IPS DF 6.9 (cell line): ENCODE measurements at regions not wholly inside any gene's neighbourhood (a gene's known extent, or its start where the extent isn't known, plus 50 kb on each side); places are given as distances from the start of the nearest gene placed in this dataset.

ENCODE experiments used
- DNase-seq: peaks from one replicate; pipeline ENCODE4 v3.0.0-alpha.2; 2013; ENCODE audit warnings: low read depth, low spot score
- H3K27ac ChIP-seq: one replicate; pipeline ENCODE4 v1.5.1; 2013; ENCODE audit warnings: low read length, control low read depth
- H3K27me3 ChIP-seq: 2 replicates; pipeline ENCODE4 v1.6.1; 2013; ENCODE audit warnings: mild to moderate bottlenecking, low read length; ENCODE audit not compliant: control insufficient read depth, insufficient read depth
- H3K36me3 ChIP-seq: 2 replicates; pipeline ENCODE4 v1.6.1; 2013; ENCODE audit warnings: low read length; ENCODE audit not compliant: control insufficient read depth, insufficient read depth
- H3K4me1 ChIP-seq: 2 replicates; pipeline ENCODE4 v1.6.1; 2013; ENCODE audit warnings: low read length; ENCODE audit not compliant: control insufficient read depth, insufficient read depth
- H3K4me3 ChIP-seq: 2 replicates; pipeline ENCODE4 v1.5.1; 2013; ENCODE audit warnings: mild to moderate bottlenecking, low read length
- H3K9me3 ChIP-seq: 2 replicates; pipeline ENCODE4 v1.6.1; 2013; ENCODE audit warnings: low read length, inconsistent platforms; ENCODE audit not compliant: control insufficient read depth, insufficient read depth
- WGBS: extraction: QIAGEN DNeasy Blood & Tissue Kit; methylation state at CpG from one replicate; pipeline ENCODE4 v1.1.7; 2013; ENCODE audit warnings: mixed read lengths, missing lambda C conversion rate; ENCODE audit not compliant: insufficient read length, insufficient coverage; 5-methylcytosine and 5-hydroxymethylcytosine counted together

DNA sequence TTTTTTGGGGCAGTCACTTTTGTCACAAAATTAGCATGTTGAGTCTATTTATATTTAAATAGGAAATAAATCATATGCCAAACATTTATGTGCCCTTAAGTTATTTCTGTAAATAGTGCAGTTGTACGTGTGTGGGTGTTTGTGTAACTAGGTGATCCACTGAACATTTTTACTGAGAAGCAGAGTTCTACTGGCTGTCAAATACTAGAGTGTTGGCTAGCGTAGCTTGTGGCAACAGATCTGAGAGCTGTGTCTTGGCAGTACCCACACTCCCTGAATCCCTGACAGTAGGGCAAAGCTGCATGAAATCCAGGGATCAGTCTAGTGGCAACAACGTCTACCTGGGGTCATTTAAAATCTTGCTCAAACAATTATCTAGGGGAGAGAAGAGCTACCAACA is 273.1 kb upstream of the SLC8A1 start:
- DNase-seq, result no peak
- Histone ChIP-seq H3K4me1 (no peaks in the 10 kb centered on the region), H3K4me3 (no peak overlapping the region), H3K27me3 (no peaks in the 10 kb centered on the region), H3K9me3 (no peaks in the 10 kb centered on the region), H3K27ac (no peak overlapping the region), H3K36me3 (no peaks in the 10 kb centered on the region)
- no CpG with 5 or more reads among the region's 3 CpGs for WGBS

DNA sequence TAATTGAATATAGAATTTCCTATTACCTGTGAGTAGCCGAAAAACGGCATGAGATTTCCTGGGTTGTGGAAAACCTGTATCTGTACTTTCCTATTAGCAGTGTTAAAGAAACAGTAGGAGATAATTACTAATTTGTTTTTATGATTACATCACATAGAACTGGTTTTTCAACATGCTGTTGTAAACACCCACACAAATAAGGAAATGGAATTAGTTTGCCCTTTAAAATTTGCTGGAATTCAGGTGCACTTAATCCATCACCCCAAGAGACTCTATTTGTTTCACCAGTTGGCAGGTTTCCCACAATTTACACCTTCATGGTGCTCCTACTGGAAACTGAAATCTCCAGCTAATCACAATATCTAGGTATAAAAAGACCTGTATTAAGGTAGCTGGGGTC is 274.1 kb upstream of the SLC8A1 start:
- no CpG with 5 or more reads among the region's 2 CpGs for WGBS
- no peaks in the 10 kb centered on the region for H3K27me3 ChIP-seq
- no peaks in the 10 kb centered on the region for H3K36me3 ChIP-seq
- H3K4me3 ChIP-seq, result no peak overlapping the region
- DNase-seq, result no peak
- no peaks in the 10 kb centered on the region for H3K4me1 ChIP-seq
- H3K27ac ChIP-seq, result no peak overlapping the region
- no peaks in the 10 kb centered on the region for H3K9me3 ChIP-seq

DNA sequence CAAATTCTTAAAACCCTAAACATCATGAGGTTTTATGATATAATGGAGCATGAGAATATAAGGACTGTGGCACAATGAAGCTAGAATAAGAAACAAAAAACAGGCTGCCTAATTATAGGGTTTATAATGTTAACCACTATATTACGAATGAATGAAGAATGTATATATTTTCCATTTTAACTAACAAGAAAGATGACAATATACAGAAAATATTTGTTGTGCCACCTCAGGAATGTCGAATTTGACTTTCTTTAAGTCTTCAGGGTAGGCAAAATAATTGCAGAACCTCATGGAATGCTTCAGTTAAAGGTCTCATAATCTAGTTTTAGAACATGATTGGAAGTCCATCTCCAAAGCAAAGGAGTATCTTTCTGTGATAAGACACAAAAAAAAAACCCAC is 282.9 kb upstream of the SLC8A1 start:
- DNase-seq, result no peak
- H3K27me3 ChIP-seq, result no peaks in the 10 kb centered on the region
- no peaks in the 10 kb centered on the region for H3K4me1 ChIP-seq
- WGBS, result no CpG with 5 or more reads among the region's 2 CpGs
- no peak overlapping the region for H3K27ac ChIP-seq
- no peaks in the 10 kb centered on the region for H3K9me3 ChIP-seq
- no peak overlapping the region for H3K4me3 ChIP-seq
- H3K36me3 ChIP-seq, result no peaks in the 10 kb centered on the region

DNA sequence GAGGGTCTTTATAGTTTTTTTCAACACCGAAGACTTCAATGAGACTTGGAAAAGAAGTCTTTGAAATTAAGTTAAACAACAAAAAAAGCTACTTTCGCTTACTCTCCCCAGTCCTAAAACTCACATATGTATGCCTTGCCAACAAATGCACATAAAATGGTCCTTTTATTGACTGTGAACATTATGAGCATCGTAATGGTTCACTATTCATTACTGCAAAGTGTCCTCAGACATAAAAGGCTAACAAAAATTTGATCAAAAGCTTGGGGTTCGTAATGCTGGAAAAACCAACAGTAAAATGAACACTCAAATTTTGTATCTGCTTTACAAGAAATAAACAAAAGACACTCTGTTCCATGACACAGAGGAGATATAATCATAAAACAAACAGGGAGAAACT is 285.3 kb upstream of the SLC8A1 start:
- Histone ChIP-seq H3K27ac (no peak overlapping the region), H3K27me3 (no peaks in the 10 kb centered on the region), H3K36me3 (no peaks in the 10 kb centered on the region), H3K4me1 (no peaks in the 10 kb centered on the region), H3K4me3 (no peak overlapping the region), H3K9me3 (no peaks in the 10 kb centered on the region)
- no CpG with 5 or more reads among the region's 4 CpGs for WGBS
- DNase-seq, result no peak

DNA sequence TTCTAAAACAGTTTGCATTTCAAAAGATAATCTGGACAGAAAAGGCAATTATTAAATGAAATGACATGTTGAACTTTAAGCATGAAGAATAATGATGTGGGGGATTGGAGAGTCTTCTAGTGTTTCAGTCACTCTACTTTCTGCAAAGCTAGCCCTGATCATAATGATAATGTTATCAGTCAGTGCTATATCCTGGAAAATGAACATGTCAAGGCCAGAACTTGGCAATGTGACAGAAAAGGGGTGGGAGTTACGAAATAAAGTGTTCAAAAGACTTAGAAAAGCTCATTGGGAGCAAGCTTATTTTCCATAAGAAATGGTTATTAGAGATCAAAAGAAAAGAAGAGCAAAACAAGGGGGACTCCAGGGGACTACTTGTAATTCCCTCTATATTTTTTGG is 288.5 kb upstream of the SLC8A1 start:
- DNase-seq, result no peak
- Histone ChIP-seq H3K4me1 (no peaks in the 10 kb centered on the region), H3K9me3 (no peaks in the 10 kb centered on the region), H3K36me3 (no peaks in the 10 kb centered on the region), H3K27me3 (no peaks in the 10 kb centered on the region), H3K4me3 (no peak overlapping the region), H3K27ac (no peak overlapping the region)
- no CpG with 5 or more reads among the region's 1 CpG for WGBS

DNA sequence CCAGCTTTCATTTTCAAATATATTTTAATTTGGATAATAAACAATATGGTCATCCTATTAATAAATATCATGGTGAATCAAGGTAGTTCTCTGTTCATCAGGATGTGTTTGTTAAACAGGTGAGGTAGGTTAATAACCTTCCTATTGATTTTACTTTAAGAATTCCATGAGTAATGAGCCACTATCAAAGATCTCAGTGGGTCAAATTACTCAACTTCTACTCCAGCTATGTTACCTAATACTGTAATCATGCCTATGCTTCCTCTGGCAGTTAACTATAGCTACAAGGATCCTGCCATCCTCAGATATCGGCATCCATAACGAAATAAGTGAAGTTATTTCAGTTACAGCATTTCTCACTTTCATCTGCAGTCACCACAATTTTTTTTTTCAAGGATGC is 289.6 kb upstream of the SLC8A1 start:
- Histone ChIP-seq H3K36me3 (no peaks in the 10 kb centered on the region), H3K27ac (no peak overlapping the region), H3K4me1 (no peaks in the 10 kb centered on the region), H3K27me3 (no peaks in the 10 kb centered on the region), H3K9me3 (no peaks in the 10 kb centered on the region), H3K4me3 (no peak overlapping the region)
- WGBS, result no CpG with 5 or more reads among the region's 2 CpGs
- DNase-seq, result no peak

DNA sequence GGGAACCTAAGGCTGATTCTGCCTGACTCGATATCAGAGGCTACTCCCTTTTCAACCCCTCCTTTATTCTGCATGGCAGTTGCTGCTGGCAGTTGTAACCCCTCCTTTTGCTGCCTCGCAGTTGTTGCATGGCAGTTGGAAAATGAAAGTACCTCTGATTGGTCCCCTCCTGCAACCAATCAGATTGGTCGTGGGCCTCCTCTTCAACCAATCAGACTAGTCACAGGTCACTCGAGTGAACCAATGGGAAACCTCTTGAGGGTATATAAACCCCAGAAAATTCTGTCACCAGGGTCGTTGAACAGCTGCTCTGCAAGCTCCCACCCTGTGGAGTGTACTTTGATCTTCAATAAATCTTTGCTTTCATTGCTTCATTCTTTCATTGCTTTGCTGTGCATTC is 294.3 kb upstream of the SLC8A1 start:
- no peaks in the 10 kb centered on the region for H3K27me3 ChIP-seq
- no peak overlapping the region for H3K27ac ChIP-seq
- no peaks in the 10 kb centered on the region for H3K4me1 ChIP-seq
- no peak for DNase-seq
- no peak overlapping the region for H3K4me3 ChIP-seq
- WGBS, result no CpG with 5 or more reads among the region's 5 CpGs
- H3K9me3 ChIP-seq, result no peaks in the 10 kb centered on the region
- H3K36me3 ChIP-seq, result no peaks in the 10 kb centered on the region

DNA sequence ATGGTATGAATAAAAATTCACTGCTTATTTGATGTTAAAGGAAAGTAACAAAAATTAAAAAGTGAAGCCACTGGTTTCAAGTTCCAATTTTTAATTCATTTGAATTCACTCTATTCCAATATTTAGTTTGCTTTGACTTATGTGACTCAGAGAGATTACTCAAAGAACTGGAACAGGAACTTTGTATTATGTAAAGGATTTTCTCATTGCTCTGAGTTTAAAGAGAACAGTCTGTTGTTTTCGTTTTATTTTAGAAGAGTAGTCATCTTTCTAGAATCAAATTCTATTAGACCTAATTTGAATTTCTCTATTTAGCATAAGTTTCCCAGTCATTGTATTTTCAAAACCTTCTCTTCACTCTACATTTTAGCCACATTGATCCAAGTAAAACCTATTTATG is 300.1 kb upstream of the SLC8A1 start:
- H3K27ac ChIP-seq, result no peak overlapping the region
- WGBS, result no CpG with 5 or more reads among the region's 1 CpG
- DNase-seq, result no peak

DNA sequence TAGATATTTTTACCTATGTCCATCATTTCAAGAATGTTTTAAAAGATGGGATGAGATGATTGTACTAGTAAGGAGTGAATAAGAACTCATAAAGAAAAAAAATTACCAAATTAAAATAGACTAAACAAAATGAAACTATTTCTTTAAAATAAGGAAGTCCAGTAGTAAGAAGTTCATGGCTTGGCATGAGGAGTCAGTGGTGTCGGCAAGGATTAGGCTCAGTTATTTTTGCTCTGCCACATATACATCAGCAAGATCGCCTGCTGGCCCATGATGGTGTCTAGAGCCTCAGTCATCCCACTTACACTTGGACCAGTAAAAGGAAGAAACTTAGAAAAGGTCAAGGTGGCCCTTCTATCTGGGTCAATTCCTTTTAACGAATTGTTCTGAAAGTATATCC is 300.9 kb upstream of the SLC8A1 start:
- no peak overlapping the region for H3K4me3 ChIP-seq
- no peak overlapping the region for H3K27ac ChIP-seq
- no peaks in the 10 kb centered on the region for H3K9me3 ChIP-seq
- H3K36me3 ChIP-seq, result no peaks in the 10 kb centered on the region
- no peaks in the 10 kb centered on the region for H3K4me1 ChIP-seq
- H3K27me3 ChIP-seq, result no peaks in the 10 kb centered on the region
- no CpG with 5 or more reads among the region's 3 CpGs for WGBS
- no peak for DNase-seq

More for the DNA sequence above, 300.1 kb upstream of the SLC8A1 start:
- Histone ChIP-seq H3K36me3 (no peaks in the 10 kb centered on the region), H3K4me3 (no peak overlapping the region), H3K4me1 (no peaks in the 10 kb centered on the region), H3K9me3 (no peaks in the 10 kb centered on the region), H3K27me3 (no peaks in the 10 kb centered on the region)

DNA sequence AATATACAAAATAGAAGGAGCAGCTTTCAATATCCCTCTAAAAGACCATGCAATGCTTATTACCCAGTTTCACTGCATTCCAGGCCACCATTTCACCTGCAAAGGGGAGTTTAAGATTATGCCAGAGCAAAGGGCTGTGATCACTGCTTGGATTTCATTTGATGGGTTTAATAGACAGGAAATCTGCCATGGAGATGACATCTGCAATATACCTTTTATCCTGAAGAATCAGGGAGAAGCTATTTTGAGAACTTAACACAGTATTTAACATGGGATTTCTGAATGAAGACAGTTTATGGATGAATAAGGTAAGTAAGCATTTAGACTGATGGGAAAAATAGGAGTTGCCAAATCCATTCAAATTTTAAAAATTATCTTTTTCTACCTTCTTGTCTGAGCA is 303.0 kb upstream of the SLC8A1 start:
- H3K4me1 ChIP-seq, result no peaks in the 10 kb centered on the region
- H3K4me3 ChIP-seq, result no peak overlapping the region
- H3K36me3 ChIP-seq, result no peaks in the 10 kb centered on the region
- DNase-seq, result no peak
- H3K27ac ChIP-seq, result no peak overlapping the region
- no peaks in the 10 kb centered on the region for H3K9me3 ChIP-seq
- H3K27me3 ChIP-seq, result no peaks in the 10 kb centered on the region

DNA sequence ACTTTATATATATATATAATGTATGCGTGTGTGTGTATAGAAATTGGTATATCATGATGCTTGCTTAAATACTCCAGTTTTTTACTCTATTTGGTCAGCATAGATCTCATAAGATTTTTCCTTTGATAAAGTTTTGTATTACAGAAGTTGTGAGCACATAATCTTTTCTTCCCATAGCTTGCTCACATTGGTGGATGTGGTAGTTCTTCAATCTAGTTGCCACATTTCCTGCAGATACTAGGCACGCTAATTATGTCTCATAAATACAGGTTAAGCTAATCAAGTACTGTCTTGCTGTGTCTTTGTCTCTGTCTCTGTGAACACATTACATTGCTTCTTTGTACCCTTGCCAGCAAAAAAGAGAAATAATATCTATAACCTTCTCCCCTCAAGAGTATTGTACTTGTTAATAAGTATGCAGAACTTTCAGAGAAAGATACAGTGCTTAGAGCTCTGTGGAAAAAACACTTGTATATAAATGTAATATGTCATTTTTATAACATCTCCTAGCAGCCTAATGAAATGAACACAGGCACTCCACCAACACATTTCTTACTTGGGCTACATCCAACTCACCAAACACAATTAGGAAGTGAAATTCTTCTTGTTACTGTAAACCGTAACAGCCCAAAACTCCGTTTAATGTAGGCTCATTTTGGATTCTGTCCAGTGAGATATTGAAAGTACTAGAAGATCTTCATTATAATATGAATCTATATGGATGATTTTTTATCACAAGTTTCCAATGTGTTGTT is 306.7 kb upstream of the SLC8A1 start:
- WGBS, result no CpG with 5 or more reads among the region's 4 CpGs
- DNase-seq, result no peak
- Histone ChIP-seq H3K4me3 (no peak overlapping the region), H3K27me3 (no peaks in the 10 kb centered on the region), H3K27ac (no peak overlapping the region), H3K36me3 (no peaks in the 10 kb centered on the region), H3K9me3 (no peaks in the 10 kb centered on the region), H3K4me1 (no peaks in the 10 kb centered on the region)
